ENCODE measurements at regions not wholly inside any gene's neighbourhood (a gene's known extent, or its start where the extent isn't known, plus 50 kb on each side); places are given as distances from the start of the nearest gene placed in this dataset.

DNA sequence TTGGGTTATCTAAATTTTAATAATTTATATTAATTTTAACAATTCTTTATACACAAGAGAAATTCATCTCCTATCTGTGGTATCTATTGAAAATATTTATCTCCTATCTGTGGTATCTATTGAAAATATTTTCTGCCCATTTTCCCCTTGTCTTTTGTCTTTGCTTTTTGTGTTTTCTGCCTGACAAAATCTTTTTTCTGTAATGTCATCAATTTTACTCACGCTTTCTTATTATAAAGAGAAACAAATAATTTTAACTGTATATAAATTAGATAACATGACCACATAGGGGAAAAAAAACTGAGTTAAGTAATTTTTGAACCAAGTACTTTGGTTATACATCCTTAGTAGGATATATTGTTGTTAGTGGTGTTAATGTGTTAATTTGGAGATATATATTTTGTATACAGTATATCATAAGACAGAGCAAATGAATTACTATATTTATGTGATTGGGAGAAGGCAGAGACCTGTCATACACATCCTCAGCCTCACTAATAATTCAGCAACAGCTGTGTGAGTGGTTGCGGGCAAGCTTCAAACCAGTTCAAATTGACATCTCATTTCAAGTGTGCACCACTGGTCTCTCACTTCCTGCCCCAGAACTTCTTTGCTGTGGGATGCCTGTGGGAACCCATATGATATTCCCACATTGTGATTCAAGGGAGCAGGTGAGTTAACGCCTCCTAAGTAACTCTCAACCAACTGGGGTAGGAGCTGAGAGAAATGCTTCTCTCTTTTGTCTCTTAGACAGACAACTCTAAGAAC lies 292.4 kb downstream of the SP3 start:
- TF ChIP-seq, protein P1, sequence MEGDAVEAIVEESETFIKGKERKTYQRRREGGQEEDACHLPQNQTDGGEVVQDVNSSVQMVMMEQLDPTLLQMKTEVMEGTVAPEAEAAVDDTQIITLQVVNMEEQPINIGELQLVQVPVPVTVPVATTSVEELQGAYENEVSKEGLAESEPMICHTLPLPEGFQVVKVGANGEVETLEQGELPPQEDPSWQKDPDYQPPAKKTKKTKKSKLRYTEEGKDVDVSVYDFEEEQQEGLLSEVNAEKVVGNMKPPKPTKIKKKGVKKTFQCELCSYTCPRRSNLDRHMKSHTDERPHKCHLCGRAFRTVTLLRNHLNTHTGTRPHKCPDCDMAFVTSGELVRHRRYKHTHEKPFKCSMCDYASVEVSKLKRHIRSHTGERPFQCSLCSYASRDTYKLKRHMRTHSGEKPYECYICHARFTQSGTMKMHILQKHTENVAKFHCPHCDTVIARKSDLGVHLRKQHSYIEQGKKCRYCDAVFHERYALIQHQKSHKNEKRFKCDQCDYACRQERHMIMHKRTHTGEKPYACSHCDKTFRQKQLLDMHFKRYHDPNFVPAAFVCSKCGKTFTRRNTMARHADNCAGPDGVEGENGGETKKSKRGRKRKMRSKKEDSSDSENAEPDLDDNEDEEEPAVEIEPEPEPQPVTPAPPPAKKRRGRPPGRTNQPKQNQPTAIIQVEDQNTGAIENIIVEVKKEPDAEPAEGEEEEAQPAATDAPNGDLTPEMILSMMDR (IDR thresholded peaks at IDR 0.05; ENCODE audit: insufficient read depth, low read length): no peak
- no peak for DNase-seq (ENCODE audit: low read depth)
- no peak overlapping the region for H3K4me3 ChIP-seq (ENCODE audit: low read depth, low read length)

DNA sequence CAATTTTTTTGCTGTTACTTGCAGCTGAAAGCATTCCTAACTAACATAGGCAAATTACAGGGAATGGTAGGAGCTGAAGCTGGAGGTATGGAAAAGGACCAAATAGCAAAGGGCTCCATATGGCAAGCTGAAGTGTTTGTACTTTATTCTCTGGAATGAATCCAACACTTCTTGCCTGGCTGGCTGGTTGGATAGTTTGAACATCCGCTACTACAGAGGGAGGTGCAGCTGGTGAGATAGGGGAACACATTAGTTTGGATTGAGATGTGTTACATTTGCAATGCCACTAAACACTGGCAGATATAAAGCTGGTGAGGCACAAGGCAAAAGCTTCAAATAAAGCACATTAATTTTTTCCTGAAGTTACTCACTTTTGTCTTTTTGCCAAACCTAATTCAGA lies 291.5 kb downstream of the SP3 start:
- no peak for DNase-seq (ENCODE audit: low read depth)

DNA sequence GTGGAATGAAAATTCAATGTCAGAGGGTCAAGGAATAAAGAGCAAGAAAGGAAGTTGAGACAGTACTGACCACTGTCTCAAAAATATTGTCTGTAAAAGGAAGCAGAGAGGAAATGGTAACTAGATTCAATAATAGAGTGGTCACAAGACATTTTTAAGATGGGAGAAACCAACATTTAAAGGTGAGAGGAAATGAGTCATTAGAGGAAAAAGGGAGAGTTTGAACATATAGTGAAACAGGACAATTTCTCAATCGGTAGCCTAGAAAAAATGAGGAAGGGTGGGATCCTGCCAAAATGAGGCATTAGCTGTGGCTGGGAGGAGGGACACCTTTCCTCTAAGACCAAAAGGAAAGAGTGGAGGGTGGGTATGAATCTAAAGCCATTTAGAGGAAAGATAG lies 288.5 kb downstream of the SP3 start:
- TF ChIP-seq, protein P1 (IDR thresholded peaks at IDR 0.05; ENCODE audit: insufficient read depth, low read length): no peak
- DNase-seq (ENCODE audit: low read depth): no peak

More for the DNA sequence above, 291.5 kb downstream of the SP3 start:
- H3K4me3 ChIP-seq (ENCODE audit: low read depth, low read length): no peak overlapping the region
- TF ChIP-seq, protein P1 (IDR thresholded peaks at IDR 0.05; ENCODE audit: insufficient read depth, low read length): no peak

DNA sequence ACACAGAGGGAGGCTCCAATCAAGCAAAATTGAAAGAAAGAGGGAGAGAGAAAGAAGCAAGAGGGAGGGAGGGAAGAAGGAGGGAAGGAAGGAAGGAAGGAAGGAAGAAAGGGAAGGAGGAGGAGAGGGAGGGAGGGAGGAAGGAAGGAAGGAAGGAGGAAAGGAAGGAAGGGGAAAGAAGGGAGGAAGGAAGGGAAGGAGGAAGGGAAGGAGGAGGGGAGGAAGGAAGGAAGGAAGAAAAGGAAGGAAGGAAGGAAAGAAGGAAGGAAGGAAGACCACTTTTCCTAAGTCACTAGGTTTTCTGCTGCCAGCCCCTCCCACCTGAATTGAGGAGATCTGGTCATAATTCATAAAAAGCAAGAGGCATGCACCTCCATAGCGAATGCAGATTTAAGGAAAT lies 287.0 kb downstream of the SP3 start:
- TF ChIP-seq, protein P1 (IDR thresholded peaks at IDR 0.05; ENCODE audit: insufficient read depth, low read length): no peak
- H3K4me3 ChIP-seq (ENCODE audit: low read depth, low read length): no peak overlapping the region
- DNase-seq (ENCODE audit: low read depth): no peak

More for the DNA sequence above, 288.5 kb downstream of the SP3 start:
- no peak overlapping the region for H3K4me3 ChIP-seq (ENCODE audit: low read depth, low read length)

DNA sequence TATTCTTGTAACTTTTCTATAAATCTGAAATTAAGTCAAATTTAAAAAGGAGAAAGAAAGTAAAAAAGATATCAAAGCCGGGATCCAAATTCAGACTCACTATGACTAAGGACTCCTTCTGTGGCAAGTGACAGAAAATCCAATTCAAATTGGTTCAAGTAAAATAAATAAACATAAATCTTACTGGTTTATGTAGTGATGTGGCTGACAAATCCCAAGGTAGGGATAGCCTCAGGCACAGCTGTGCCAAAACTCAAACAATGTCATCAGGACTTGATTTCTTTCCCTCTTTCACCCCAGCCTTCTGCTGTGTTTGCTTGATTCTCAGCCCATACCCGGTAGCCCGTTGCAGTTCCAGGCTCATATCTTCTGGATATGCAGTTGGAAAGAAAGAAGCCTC lies 284.6 kb downstream of the SP3 start:
- no peak overlapping the region for H3K4me3 ChIP-seq (ENCODE audit: low read depth, low read length)
- DNase-seq (ENCODE audit: low read depth): peak; percentile 22
- TF ChIP-seq, protein P1 (IDR thresholded peaks at IDR 0.05; ENCODE audit: insufficient read depth, low read length): no peak

DNA sequence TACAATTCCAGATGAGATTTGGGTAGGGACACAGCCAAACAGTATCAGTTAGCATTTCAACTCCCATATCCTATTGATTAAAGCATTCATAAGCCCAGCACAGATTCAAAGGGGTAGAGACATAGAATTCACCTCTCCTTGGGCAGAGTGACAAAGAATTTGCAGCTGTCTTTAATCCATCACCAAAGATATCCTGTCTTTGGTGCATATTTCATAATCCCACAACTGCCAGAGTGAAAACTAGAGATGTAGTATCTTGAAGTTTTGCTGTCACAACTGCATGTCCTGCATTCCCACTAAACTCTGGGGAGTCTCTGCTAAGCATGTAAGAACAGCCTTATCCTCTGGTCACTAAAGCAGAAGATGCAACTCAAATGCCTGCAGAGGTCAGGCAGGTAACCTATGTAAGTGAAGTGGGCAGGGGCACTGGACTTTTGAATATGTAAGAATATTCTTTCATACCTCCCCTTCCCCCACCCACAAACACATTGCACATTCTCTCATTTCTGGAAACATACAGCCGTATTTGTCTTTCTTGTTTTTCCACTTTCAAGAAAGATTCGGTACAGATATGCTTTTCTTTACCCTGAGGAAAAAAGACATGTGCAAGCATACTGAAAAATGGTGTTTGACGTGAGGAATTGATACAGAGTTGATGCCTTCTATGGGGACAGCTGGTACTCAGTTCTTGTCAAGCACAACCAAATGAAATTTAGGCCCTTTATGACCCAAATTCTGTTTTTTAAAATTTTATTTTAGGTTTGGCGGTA lies 283.1 kb downstream of the SP3 start:
- DNase-seq (ENCODE audit: low read depth): no peak
- H3K4me3 ChIP-seq (ENCODE audit: low read depth, low read length): no peak overlapping the region
- TF ChIP-seq, protein P1 (IDR thresholded peaks at IDR 0.05; ENCODE audit: insufficient read depth, low read length): no peak
